GM23338 (cell line): ENCODE measurements at regions not wholly inside any gene's neighbourhood (a gene's known extent, or its start where the extent isn't known, plus 50 kb on each side); places are given as distances from the start of the nearest gene placed in this dataset.

Experiments used
- ATAC-seq: fragments of 200-7000 bp; cut with Tn5 transposase; 3 replicates; pipeline ENCODE4 v1.9.1; 2020
- DNase-seq: peaks from one replicate; pipeline ENCODE4 v3.0.0-alpha.2; 2015; ENCODE audit warnings: low spot score
- H2AFZ ChIP-seq: fragments of 200-600 bp; sonication (generic); 2 replicates; pipeline ENCODE4 v1.8.0; 2016; ENCODE audit warnings: antibody characterized with exemption, mild to moderate bottlenecking, moderate library complexity
- H3F3A ChIP-seq: fragments of 200-600 bp; sonication (generic); replicated peaks from 2 replicates; pipeline ENCODE4 v1.8.0; 2017; ENCODE audit warnings: antibody characterized with exemption, mixed run types, low read depth
- H3K27ac ChIP-seq: fragments of 200-600 bp; sonication (generic); 2 replicates; pipeline ENCODE4 v1.6.1; 2016; ENCODE audit warnings: low read depth
- H3K27me3 ChIP-seq: fragments of 200-600 bp; sonication (generic); 2 replicates; pipeline ENCODE4 v1.8.0; 2016; ENCODE audit warnings: mild to moderate bottlenecking, mixed run types, moderate library complexity; ENCODE audit not compliant: insufficient read depth
- H3K36me3 ChIP-seq: fragments of 200-600 bp; sonication (generic); 2 replicates; pipeline ENCODE4 v1.8.0; 2016; ENCODE audit warnings: mild to moderate bottlenecking; ENCODE audit not compliant: insufficient read depth
- H3K4me1 ChIP-seq: fragments of 200-600 bp; sonication (generic); 2 replicates; pipeline ENCODE4 v1.8.0; 2016; ENCODE audit warnings: mild to moderate bottlenecking, moderate library complexity; ENCODE audit not compliant: insufficient read depth
- H3K4me2 ChIP-seq: fragments of 200-600 bp; sonication (generic); 2 replicates; pipeline ENCODE4 v1.7.1; 2017; ENCODE audit warnings: mixed run types
- H3K4me3 ChIP-seq: fragments of 200-600 bp; sonication (generic); 2 replicates; pipeline ENCODE4 v1.6.1; 2016; ENCODE audit warnings: mixed run types
- H3K79me2 ChIP-seq: fragments of 200-600 bp; sonication (generic); replicated peaks from 2 replicates; pipeline ENCODE4 v1.8.0; 2017; ENCODE audit warnings: mild to moderate bottlenecking; ENCODE audit not compliant: insufficient read depth
- H3K9me2 ChIP-seq: fragments of 200-600 bp; sonication (generic); 2 replicates; pipeline ENCODE4 v1.8.0; 2017; ENCODE audit not compliant: insufficient read depth
- H4K20me1 ChIP-seq: fragments of 200-600 bp; sonication (generic); replicated peaks from 2 replicates; pipeline ENCODE4 v1.8.0; 2017; ENCODE audit warnings: mild to moderate bottlenecking; ENCODE audit not compliant: insufficient read depth
- H3K27ac Mint-ChIP-seq: 2 replicates; pipeline ENCODE4 v1.8.0; 2020; ENCODE audit warnings: inconsistent platforms, mild to moderate bottlenecking, moderate library complexity, mixed read lengths
- H3K27me3 Mint-ChIP-seq: 3 replicates; pipeline ENCODE4 v1.8.0; 2022; ENCODE audit warnings: low read depth, mild to moderate bottlenecking, moderate library complexity, mixed read lengths, inconsistent platforms; ENCODE audit not compliant: insufficient read depth, poor library complexity
- H3K36me3 Mint-ChIP-seq: 3 replicates; pipeline ENCODE4 v1.8.0; 2021; ENCODE audit warnings: low read depth, mild to moderate bottlenecking, inconsistent platforms, moderate library complexity, mixed read lengths
- H3K4me1 Mint-ChIP-seq: 3 replicates; pipeline ENCODE4 v1.8.0; 2020; ENCODE audit warnings: mild to moderate bottlenecking, inconsistent platforms, mixed read lengths
- H3K4me3 Mint-ChIP-seq: 3 replicates; pipeline ENCODE4 v1.8.0; 2021; ENCODE audit warnings: moderate library complexity, mild to moderate bottlenecking, inconsistent platforms, mixed read lengths
- H3K9me3 Mint-ChIP-seq: 3 replicates; pipeline ENCODE4 v1.8.0; 2020; ENCODE audit warnings: moderate library complexity, mild to moderate bottlenecking, inconsistent platforms, mixed read lengths
- CREB1 ChIP-seq: fragments of 250-450 bp; sonication (Bioruptor Pico); IDR thresholded peaks from 2 replicates; pipeline ENCODE4 v1.5.0; 2020; ENCODE audit warnings: low read depth, mild to moderate bottlenecking, moderate library complexity
- EZH2 ChIP-seq: fragments of 200-600 bp; sonication (generic); IDR thresholded peaks from one replicate; pipeline ENCODE4 v1.8.0; 2017; ENCODE audit warnings: antibody characterized with exemption, mild to moderate bottlenecking, low read depth; ENCODE audit not compliant: unreplicated experiment
- EZH2phosphoT487 ChIP-seq: fragments of 200-600 bp; sonication (generic); IDR thresholded peaks from one replicate; pipeline ENCODE4 v1.8.1; 2018; ENCODE audit warnings: antibody characterized with exemption; ENCODE audit not compliant: unreplicated experiment
- NANOG ChIP-seq: IDR thresholded peaks from 2 replicates; pipeline ENCODE4 v1.6.1; 2016; ENCODE audit warnings: antibody characterized with exemption, borderline replicate concordance
- POLR2AphosphoS5 ChIP-seq: IDR thresholded peaks from 2 replicates; pipeline ENCODE4 v1.6.1; 2016; ENCODE audit warnings: antibody characterized with exemption, low read depth
- REST ChIP-seq: IDR thresholded peaks from one replicate; pipeline ENCODE4 v1.6.1; 2018; ENCODE audit warnings: antibody characterized with exemption; ENCODE audit not compliant: unreplicated experiment
- STAT1 ChIP-seq: IDR thresholded peaks from one replicate; pipeline ENCODE4 v1.6.1; 2016; ENCODE audit warnings: antibody characterized with exemption; ENCODE audit not compliant: unreplicated experiment
- ZNF114 ChIP-seq: fragments of 250-450 bp; sonication (Bioruptor Pico); IDR thresholded peaks from 2 replicates; pipeline ENCODE4 v1.5.0; 2020; ENCODE audit warnings: mild to moderate bottlenecking, moderate library complexity
- ZNF331 ChIP-seq: fragments of 250-450 bp; sonication (Bioruptor Pico); IDR thresholded peaks from 2 replicates; pipeline ENCODE4 v1.5.0; 2020; ENCODE audit warnings: low read depth, mild to moderate bottlenecking, moderate library complexity
- TF ChIP-seq, protein P1 (sequence below): IDR thresholded peaks from 2 replicates; pipeline ENCODE4 v1.6.1; 2016; ENCODE audit warnings: antibody characterized with exemption

DNA sequence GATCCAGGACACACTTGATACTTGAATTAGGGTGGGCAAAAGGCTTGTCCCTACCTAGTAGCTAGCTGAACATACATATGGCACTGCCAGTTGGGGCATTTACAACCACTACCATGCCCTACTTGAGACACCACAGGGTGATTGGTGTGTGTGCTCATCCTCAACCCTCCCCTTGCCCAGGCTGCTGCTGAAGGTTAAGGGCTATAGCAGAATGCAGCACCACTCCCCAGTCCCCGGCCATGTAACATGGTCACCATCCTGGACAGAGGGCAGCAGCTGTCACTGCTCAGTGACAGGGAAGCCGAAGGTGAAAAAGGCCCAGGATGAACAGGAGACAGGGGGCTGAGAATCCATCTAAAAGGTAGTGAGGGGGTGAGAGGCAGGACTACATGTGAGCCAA, 273.9 kb upstream of the SGCD start:
- H3K27ac ChIP-seq = no peak overlapping the region
- no peaks in the 10 kb centered on the region for H3K79me2 ChIP-seq
- H3K4me3 Mint-ChIP-seq = no peak overlapping the region
- no peak for TF ChIP-seq EZH2
- no peak for TF ChIP-seq REST
- TF ChIP-seq STAT1 = no peak
- TF ChIP-seq CREB1 = no peak
- TF ChIP-seq, protein P1, sequence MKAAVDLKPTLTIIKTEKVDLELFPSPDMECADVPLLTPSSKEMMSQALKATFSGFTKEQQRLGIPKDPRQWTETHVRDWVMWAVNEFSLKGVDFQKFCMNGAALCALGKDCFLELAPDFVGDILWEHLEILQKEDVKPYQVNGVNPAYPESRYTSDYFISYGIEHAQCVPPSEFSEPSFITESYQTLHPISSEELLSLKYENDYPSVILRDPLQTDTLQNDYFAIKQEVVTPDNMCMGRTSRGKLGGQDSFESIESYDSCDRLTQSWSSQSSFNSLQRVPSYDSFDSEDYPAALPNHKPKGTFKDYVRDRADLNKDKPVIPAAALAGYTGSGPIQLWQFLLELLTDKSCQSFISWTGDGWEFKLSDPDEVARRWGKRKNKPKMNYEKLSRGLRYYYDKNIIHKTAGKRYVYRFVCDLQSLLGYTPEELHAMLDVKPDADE = no peak
- TF ChIP-seq ZNF331 (CRISPR knock-in tag) = no peak
- TF ChIP-seq POLR2AphosphoS5 = no peak
- H3K9me3 Mint-ChIP-seq = no peaks in the 10 kb centered on the region
- H3K9me2 ChIP-seq = no peaks in the 10 kb centered on the region
- no peaks in the 10 kb centered on the region for H3K4me1 ChIP-seq
- no peaks in the 10 kb centered on the region for H3K27me3 Mint-ChIP-seq
- H3K4me3 ChIP-seq = no peak overlapping the region
- H2AFZ ChIP-seq = no peak overlapping the region
- peaks cover 2% of the 10 kb centered on the region; the same call in 1 of the 3 replicates for H3K4me1 Mint-ChIP-seq
- no peaks in the 10 kb centered on the region for H3K36me3 ChIP-seq
- no peak overlapping the region for H3K4me2 ChIP-seq
- H3F3A ChIP-seq = no peaks in the 10 kb centered on the region
- no peak for ATAC-seq
- DNase-seq = no peak
- no peaks in the 10 kb centered on the region for H3K27me3 ChIP-seq
- H3K36me3 Mint-ChIP-seq = no peaks in the 10 kb centered on the region
- no peaks in the 10 kb centered on the region for H4K20me1 ChIP-seq
- H3K27ac Mint-ChIP-seq = no peak overlapping the region

GRCh38 chr5:156076912-156077311, 250.1 kb upstream of the SGCD start:
- Mint-ChIP-seq H3K27me3 (peaks cover 3% of the 10 kb centered on the region), H3K4me1 (no peaks in the 10 kb centered on the region), H3K4me3 (no peak overlapping the region), H3K9me3 (peaks cover 19% of the 10 kb centered on the region; the same call in 2 of the 3 replicates), H3K27ac (no peak overlapping the region), H3K36me3 (peaks cover 4% of the 10 kb centered on the region; the same call in 2 of the 3 replicates)
- Histone ChIP-seq H3K27me3 (no peaks in the 10 kb centered on the region), H3K4me3 (no peak overlapping the region), H3K4me1 (no peaks in the 10 kb centered on the region), H3K4me2 (no peak overlapping the region), H2AFZ (no peak overlapping the region), H3K79me2 (no peaks in the 10 kb centered on the region), H3K27ac (no peak overlapping the region), H4K20me1 (no peaks in the 10 kb centered on the region), H3K9me2 (0 out of 2 replicates have a peak, but pooled peaks cover 4% of the 10 kb centered on the region), H3K36me3 (no peaks in the 10 kb centered on the region), H3F3A (no peaks in the 10 kb centered on the region)
- ATAC-seq (no peak), DNase-seq (no peak)
- no peak for TF ChIP-seq ZNF331 (CRISPR knock-in tag)
- TF ChIP-seq EZH2phosphoT487 = no peak
- TF ChIP-seq ZNF114 (CRISPR knock-in tag) = no peak
- TF ChIP-seq REST = no peak
- TF ChIP-seq EZH2 = no peak
- TF ChIP-seq CREB1 = no peak
- TF ChIP-seq NANOG = no peak
- no peak for TF ChIP-seq STAT1
